Stomach (tissue), 8 donors: ENCODE measurements at regions not wholly inside any gene's neighbourhood (a gene's known extent, or its start where the extent isn't known, plus 50 kb on each side); places are given as distances from the start of the nearest gene placed in this dataset.

ENCODE experiments used
- DNase-seq, 2 donors: peaks; one replicate each; pipeline versions ENCODE4 v3.0.0 to v3.0.0-alpha.2; 2013 to 2019
- H3K27ac ChIP-seq, 5 donors: fragments of 200-600 bp in 4 of 5; sonication (generic) in 4 of 5; one replicate each; pipeline ENCODE4 v1.5.1; 2013 to 2019; ENCODE audit warnings: mild to moderate bottlenecking in 1 of 5, moderate library complexity in 1 of 5
- H3K27me3 ChIP-seq, 3 donors: fragments of 200-600 bp; sonication (generic); one replicate each; pipeline ENCODE4 v1.5.1; 2017 to 2019; ENCODE audit warnings: mixed run types in 1 of 3
- H3K36me3 ChIP-seq, 4 donors: fragments of 200-600 bp; sonication (generic); 1 replicate in 3 of 4; 2 replicates in 1 of 4; pipeline ENCODE4 v1.5.1; 2016 to 2019
- H3K4me1 ChIP-seq, 4 donors: fragments of 200-600 bp; sonication (generic); one replicate each; pipeline ENCODE4 v1.5.1; 2016 to 2019
- H3K4me3 ChIP-seq, 4 donors: fragments of 200-600 bp; sonication (generic) in 3 of 4; one replicate each; pipeline ENCODE4 v1.5.1; 2016 to 2019; ENCODE audit warnings: mild to moderate bottlenecking in 1 of 4
- H3K9me3 ChIP-seq, 4 donors: fragments of 200-600 bp; sonication (generic); one replicate each; pipeline ENCODE4 v1.5.1; 2016 to 2019
- EP300 ChIP-seq: sonication (generic); formaldehyde crosslinking; IDR thresholded peaks from one replicate; pipeline ENCODE4 v1.6.1; 2017; ENCODE audit warnings: antibody characterized with exemption
- POLR2A ChIP-seq, 4 donors: fragments of 450-650 bp; IDR thresholded peaks; one replicate each; pipeline ENCODE4 v1.6.1; 2016; ENCODE audit warnings: antibody characterized with exemption in 4 of 4, control low read depth in 2 of 4, mild to moderate bottlenecking in 1 of 4, moderate library complexity in 1 of 4
- POLR2AphosphoS5 ChIP-seq, 3 donors: sonication (generic); formaldehyde crosslinking; IDR thresholded peaks; one replicate each; pipeline ENCODE4 v1.6.1; 2016; ENCODE audit warnings: antibody characterized with exemption in 3 of 3
- WGBS, 5 donors: extraction: QIAGEN DNeasy Blood & Tissue Kit in 3 of 5; methylation state at CpG; one replicate each; pipeline versions ENCODE4 v1.1.5 to v1.1.7; 2013 to 2018; 5-methylcytosine and 5-hydroxymethylcytosine counted together
- intact Hi-C: fragments of 100-400 bp; cut with DNase I; formaldehyde crosslinking; loops from one replicate; pipeline ENCODE4 v1.15.1; 2023; ENCODE audit warnings: low total_unique reads
- TF ChIP-seq, protein P1 (sequence below), 7 experiments: fragments of 450-650 bp in 4 of 7; fragments of 200-600 bp in 3 of 7; sonication (generic) in 3 of 7; IDR thresholded peaks; one replicate each; pipeline ENCODE4 v1.5.1; 2016 to 2019; ENCODE audit warnings: antibody characterized with exemption in 7 of 7, control low read depth in 2 of 7, mild to moderate bottlenecking in 1 of 7
- donor health status: healthy with polysubstance abuse.
- donor health status: Bipolar disorder and iron deficiency.
- donor health status: healthy.

- intact Hi-C loops, result no loop called here
- Histone ChIP-seq H3K27me3 (no peaks in the 10 kb centered on the region), H3K4me1 (no peaks in the 10 kb centered on the region), H3K9me3 (peaks cover 0 to 7% (median 0%) of the 10 kb centered on the region in 4 donors), H3K4me3 (no peak overlapping the region), H3K27ac (no peak overlapping the region), H3K36me3 (no peaks in the 10 kb centered on the region)
- TF ChIP-seq, protein P1, sequence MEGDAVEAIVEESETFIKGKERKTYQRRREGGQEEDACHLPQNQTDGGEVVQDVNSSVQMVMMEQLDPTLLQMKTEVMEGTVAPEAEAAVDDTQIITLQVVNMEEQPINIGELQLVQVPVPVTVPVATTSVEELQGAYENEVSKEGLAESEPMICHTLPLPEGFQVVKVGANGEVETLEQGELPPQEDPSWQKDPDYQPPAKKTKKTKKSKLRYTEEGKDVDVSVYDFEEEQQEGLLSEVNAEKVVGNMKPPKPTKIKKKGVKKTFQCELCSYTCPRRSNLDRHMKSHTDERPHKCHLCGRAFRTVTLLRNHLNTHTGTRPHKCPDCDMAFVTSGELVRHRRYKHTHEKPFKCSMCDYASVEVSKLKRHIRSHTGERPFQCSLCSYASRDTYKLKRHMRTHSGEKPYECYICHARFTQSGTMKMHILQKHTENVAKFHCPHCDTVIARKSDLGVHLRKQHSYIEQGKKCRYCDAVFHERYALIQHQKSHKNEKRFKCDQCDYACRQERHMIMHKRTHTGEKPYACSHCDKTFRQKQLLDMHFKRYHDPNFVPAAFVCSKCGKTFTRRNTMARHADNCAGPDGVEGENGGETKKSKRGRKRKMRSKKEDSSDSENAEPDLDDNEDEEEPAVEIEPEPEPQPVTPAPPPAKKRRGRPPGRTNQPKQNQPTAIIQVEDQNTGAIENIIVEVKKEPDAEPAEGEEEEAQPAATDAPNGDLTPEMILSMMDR (IDR thresholded peaks at IDR 0.05), result no peak
- TF ChIP-seq EP300 (no peak), POLR2AphosphoS5 (IDR thresholded peaks at IDR 0.05) (no peak), POLR2A (IDR thresholded peaks at IDR 0.05) (no peak)
- 70 to 76% (median 73%) methylated on average over 2 of the region's 2 CpGs for WGBS, 5 donors
- no peak for DNase-seq
Measured at GRCh38 chr1:195045072-195045471, 1563.2 kb downstream of the KCNT2 start.

DNA sequence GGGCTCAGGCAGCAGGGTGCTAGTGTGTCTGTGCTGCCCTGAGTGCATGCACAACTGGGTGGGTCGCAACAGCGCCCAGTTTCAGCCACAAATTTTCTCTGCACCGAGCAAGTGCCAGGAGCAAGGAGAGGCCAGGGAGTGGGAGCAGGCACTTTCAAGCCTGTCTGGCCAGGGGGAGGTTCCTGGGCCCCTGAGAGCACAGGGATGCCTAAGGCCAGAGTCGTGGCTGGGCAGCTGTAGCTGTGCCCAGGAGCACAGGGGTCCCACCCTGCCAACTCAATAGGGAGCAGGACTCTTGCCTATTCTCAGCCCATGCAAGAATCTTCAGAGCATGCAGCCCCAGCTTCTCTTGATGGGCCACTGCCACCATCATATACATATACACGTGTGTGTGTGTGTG is 1577.4 kb downstream of the KCNT2 start:
- Histone ChIP-seq H3K27me3 (no peaks in the 10 kb centered on the region), H3K36me3 (no peaks in the 10 kb centered on the region), H3K4me1 (no peaks in the 10 kb centered on the region), H3K9me3 (peaks cover 0 to 23% (median 10%) of the 10 kb centered on the region in 4 donors), H3K27ac (no peak overlapping the region), H3K4me3 (no peak overlapping the region)
- TF ChIP-seq, protein P1 (IDR thresholded peaks at IDR 0.05), result no peak
- TF ChIP-seq POLR2AphosphoS5 (IDR thresholded peaks at IDR 0.05) (no peak), POLR2A (IDR thresholded peaks at IDR 0.05) (no peak), EP300 (no peak)
- DNase-seq, result no peak
- WGBS, 5 donors, result 76 to 90% (median 81%) methylated on average over 2 to 5 of the region's 5 CpGs
- intact Hi-C loops, result no loop called here

DNA sequence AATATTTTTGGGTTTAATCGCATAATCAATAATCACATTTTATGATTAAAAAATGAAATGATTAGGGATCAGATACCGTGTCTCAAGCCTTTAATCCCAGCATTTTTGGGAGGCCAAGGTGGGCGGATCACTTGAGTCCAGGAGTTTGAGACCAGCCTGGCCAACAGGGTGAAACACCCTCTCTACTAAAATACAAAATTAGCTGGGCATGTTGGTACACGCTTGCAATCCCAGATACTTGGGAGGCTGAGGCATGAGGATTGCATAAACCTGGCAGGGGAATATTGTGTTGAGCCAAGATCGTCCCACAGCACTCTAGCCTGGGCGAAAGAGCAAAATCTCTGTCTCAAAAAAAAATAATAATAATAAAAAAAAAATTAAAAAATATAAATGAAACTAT is 1581.4 kb downstream of the KCNT2 start:
- WGBS, 5 donors, result 75 to 88% (median 86%) methylated on average over 6 of the region's 6 CpGs
- Histone ChIP-seq H3K9me3 (peaks cover 0 to 20% (median 10%) of the 10 kb centered on the region in 4 donors), H3K27me3 (no peaks in the 10 kb centered on the region), H3K36me3 (no peaks in the 10 kb centered on the region), H3K4me3 (no peak overlapping the region), H3K4me1 (no peaks in the 10 kb centered on the region), H3K27ac (no peak overlapping the region)
- intact Hi-C loops, result no loop called here
- TF ChIP-seq POLR2AphosphoS5 (IDR thresholded peaks at IDR 0.05), result no peak
- no peak for TF ChIP-seq EP300
- TF ChIP-seq POLR2A (IDR thresholded peaks at IDR 0.05), result no peak
- TF ChIP-seq, protein P1 (IDR thresholded peaks at IDR 0.05), result no peak
- no peak for DNase-seq

GRCh38 chr1:195019385-195019784 is 1588.9 kb downstream of the KCNT2 start:
- intact Hi-C loops, result no loop called here
- H3K4me1 ChIP-seq, result no peaks in the 10 kb centered on the region
- no peaks in the 10 kb centered on the region for H3K36me3 ChIP-seq
- H3K27ac ChIP-seq, result no peak overlapping the region
- WGBS, 5 donors, result 45 to 64% (median 53%) methylated on average over 1 of the region's 1 CpG
- DNase-seq, result no peak
- H3K27me3 ChIP-seq, result no peaks in the 10 kb centered on the region
- peaks cover 0 to 7% (median 0%) of the 10 kb centered on the region in 4 donors for H3K9me3 ChIP-seq
- H3K4me3 ChIP-seq, result no peak overlapping the region
- TF ChIP-seq, protein P1 (IDR thresholded peaks at IDR 0.05), result no peak
- no peak for TF ChIP-seq POLR2A (IDR thresholded peaks at IDR 0.05)
- no peak for TF ChIP-seq POLR2AphosphoS5 (IDR thresholded peaks at IDR 0.05)
- no peak for TF ChIP-seq EP300
